ENCODE measurements at regions not wholly inside any gene's neighbourhood (a gene's known extent, or its start where the extent isn't known, plus 50 kb on each side); places are given as distances from the start of the nearest gene placed in this dataset.

- no peak for TF ChIP-seq CTCF (IDR thresholded peaks at IDR 0.05)
- Mint-ChIP-seq H3K4me1 (ENCODE audit: low read depth) (peaks cover 12% of the 10 kb centered on the region), H3K36me3 (ENCODE audit: low read depth) (no peaks in the 10 kb centered on the region), H3K27me3 (ENCODE audit: low read depth) (no peaks in the 10 kb centered on the region), H3K9me3 (ENCODE audit: low read depth) (no peaks in the 10 kb centered on the region), H3K27ac (ENCODE audit: unreplicated experiment) (no peak overlapping the region), H3K4me3 (ENCODE audit: unreplicated experiment) (no peak overlapping the region)
- DNase-seq (ENCODE audit: low spot score) = no peak
Measured at GRCh38 chr13:104008075-104008474, 941.9 kb upstream of the SLC10A2 start.

GRCh38 chr13:104006625-104007075, 940.4 kb upstream of the SLC10A2 start:
- peaks cover 8% of the 10 kb centered on the region for H3K4me1 Mint-ChIP-seq (ENCODE audit: low read depth)
- H3K9me3 Mint-ChIP-seq (ENCODE audit: low read depth) = no peaks in the 10 kb centered on the region
- no peaks in the 10 kb centered on the region for H3K36me3 Mint-ChIP-seq (ENCODE audit: low read depth)
- H3K27me3 Mint-ChIP-seq (ENCODE audit: low read depth) = no peaks in the 10 kb centered on the region
- no peak overlapping the region for H3K27ac Mint-ChIP-seq (ENCODE audit: unreplicated experiment)
- TF ChIP-seq CTCF (IDR thresholded peaks at IDR 0.05) = no peak
- no peak for DNase-seq (ENCODE audit: low spot score)
- H3K4me3 Mint-ChIP-seq (ENCODE audit: unreplicated experiment) = no peak overlapping the region

- no peak for TF ChIP-seq CTCF (IDR thresholded peaks at IDR 0.05)
- DNase-seq (ENCODE audit: low spot score) = no peak
- no peaks in the 10 kb centered on the region for H3K27me3 Mint-ChIP-seq (ENCODE audit: low read depth)
- H3K9me3 Mint-ChIP-seq (ENCODE audit: low read depth) = no peaks in the 10 kb centered on the region
- no peaks in the 10 kb centered on the region for H3K36me3 Mint-ChIP-seq (ENCODE audit: low read depth)
- no peak overlapping the region for H3K4me3 Mint-ChIP-seq (ENCODE audit: unreplicated experiment)
- H3K27ac Mint-ChIP-seq (ENCODE audit: unreplicated experiment) = no peak overlapping the region
- H3K4me1 Mint-ChIP-seq (ENCODE audit: low read depth) = peaks cover 5% of the 10 kb centered on the region
Measured at GRCh38 chr13:104004572-104004971, 938.4 kb upstream of the SLC10A2 start.

- TF ChIP-seq CTCF (IDR thresholded peaks at IDR 0.05) = no peak
- no peaks in the 10 kb centered on the region for H3K36me3 Mint-ChIP-seq (ENCODE audit: low read depth)
- no peaks in the 10 kb centered on the region for H3K9me3 Mint-ChIP-seq (ENCODE audit: low read depth)
- H3K4me1 Mint-ChIP-seq (ENCODE audit: low read depth) = no peaks in the 10 kb centered on the region
- no peak overlapping the region for H3K27ac Mint-ChIP-seq (ENCODE audit: unreplicated experiment)
- DNase-seq (ENCODE audit: low spot score) = no peak
- H3K27me3 Mint-ChIP-seq (ENCODE audit: low read depth) = no peaks in the 10 kb centered on the region
- H3K4me3 Mint-ChIP-seq (ENCODE audit: unreplicated experiment) = no peak overlapping the region
Measured at GRCh38 chr13:104002216-104002615, 936.0 kb upstream of the SLC10A2 start.

GRCh38 chr13:104001766-104002165, 935.5 kb upstream of the SLC10A2 start:
- Mint-ChIP-seq H3K9me3 (ENCODE audit: low read depth) (no peaks in the 10 kb centered on the region), H3K27me3 (ENCODE audit: low read depth) (no peaks in the 10 kb centered on the region), H3K27ac (ENCODE audit: unreplicated experiment) (no peak overlapping the region), H3K4me3 (ENCODE audit: unreplicated experiment) (no peak overlapping the region), H3K36me3 (ENCODE audit: low read depth) (no peaks in the 10 kb centered on the region), H3K4me1 (ENCODE audit: low read depth) (no peaks in the 10 kb centered on the region)
- no peak for DNase-seq (ENCODE audit: low spot score)
- TF ChIP-seq CTCF (IDR thresholded peaks at IDR 0.05) = no peak

Data from chondrocyte (in vitro differentiated cells).